HuH-7.5 (cell line): ENCODE measurements at regions not wholly inside any gene's neighbourhood (a gene's known extent, or its start where the extent isn't known, plus 50 kb on each side); places are given as distances from the start of the nearest gene placed in this dataset.

Experiments
- DNase-seq: peaks from one replicate; pipeline ENCODE4 v3.0.0; 2011; ENCODE audit warnings: low spot score

GRCh38 chr13:63948045-63948444, 2532.4 kb upstream of the PCDH20 start:
- DNase-seq, result no peak

DNA sequence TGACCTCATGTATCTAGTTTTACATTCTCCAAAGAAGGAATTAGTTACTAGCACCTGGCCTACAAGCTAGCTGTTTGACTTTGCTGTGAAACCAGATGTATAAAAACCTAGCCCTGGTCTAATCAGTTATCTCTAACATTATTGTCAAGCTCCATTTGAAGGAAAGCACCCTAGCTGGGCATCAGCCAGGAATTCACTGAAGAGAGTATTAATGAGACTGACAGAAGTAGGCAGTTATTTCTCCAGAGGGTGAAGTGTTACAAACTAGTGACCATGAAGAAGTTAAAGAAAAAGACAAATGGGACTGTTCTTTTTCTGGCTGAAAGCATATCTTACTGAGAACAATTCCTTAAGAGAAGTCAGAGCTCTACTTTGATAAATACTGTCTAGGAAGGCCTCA, 2529.3 kb upstream of the PCDH20 start:
- no peak for DNase-seq

GRCh38 chr13:63942372-63942771, 2526.7 kb upstream of the PCDH20 start:
- no peak for DNase-seq

- DNase-seq, result no peak
These were observed 2523.2 kb upstream of the PCDH20 start for GRCh38 chr13:63938851-63939250.

GRCh38 chr13:63910511-63910910, 2494.9 kb upstream of the PCDH20 start:
- DNase-seq, result no peak

DNA sequence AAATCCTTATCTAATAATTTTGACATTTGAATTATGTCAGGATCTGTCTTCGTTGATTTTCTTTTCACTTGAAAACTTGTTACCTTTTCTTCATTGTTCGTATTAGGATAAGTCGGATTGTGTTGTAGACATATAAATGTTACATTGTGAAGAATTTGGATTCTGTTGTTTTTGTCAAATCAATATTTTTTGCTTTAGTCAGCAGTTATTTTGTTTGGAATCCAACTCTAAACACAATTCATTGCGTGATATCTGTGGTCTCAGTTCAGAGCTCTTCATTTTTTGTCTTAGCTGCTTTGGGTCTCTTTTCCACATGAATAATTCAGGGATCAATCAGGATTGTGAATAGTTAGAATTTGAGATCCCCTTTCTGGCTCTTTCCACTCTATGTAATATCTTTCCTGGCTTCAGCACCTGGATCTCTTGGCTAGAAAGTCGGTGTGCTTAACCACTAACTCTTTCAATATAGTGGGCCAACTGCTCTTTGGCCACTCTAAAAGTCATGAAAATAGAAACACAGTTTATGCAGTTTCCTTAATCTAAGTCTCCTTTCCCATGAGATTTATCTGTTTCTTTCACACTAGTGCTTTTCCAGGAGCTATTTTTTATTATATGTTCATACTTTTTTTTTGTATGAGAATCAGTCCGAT, 2494.2 kb upstream of the PCDH20 start:
- DNase-seq, result no peak

- DNase-seq, result no peak
These were observed 2486.5 kb upstream of the PCDH20 start for GRCh38 chr13:63902141-63902540.

GRCh38 chr13:63901630-63902029, 2486.0 kb upstream of the PCDH20 start:
- no peak for DNase-seq

DNA sequence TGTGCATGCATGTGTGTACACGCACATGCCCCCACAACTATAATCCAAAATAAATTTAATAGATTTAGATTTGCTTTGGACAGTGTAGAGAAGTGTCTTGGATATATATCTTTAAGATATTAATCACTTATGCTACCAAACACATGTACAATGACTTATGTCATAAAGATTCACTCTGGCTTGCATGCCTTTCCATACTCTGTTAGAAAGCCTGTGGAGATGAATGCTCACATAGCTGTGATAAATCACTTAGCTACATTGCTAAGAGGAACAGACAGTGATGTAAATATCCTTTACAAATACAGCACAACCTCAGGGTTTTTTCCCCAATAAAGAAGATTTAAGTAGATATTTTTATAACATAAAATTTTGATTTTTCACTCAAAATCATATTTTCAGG, 2484.8 kb upstream of the PCDH20 start:
- DNase-seq, result no peak

- DNase-seq, result no peak
These were observed 2480.7 kb upstream of the PCDH20 start for GRCh38 chr13:63896321-63896720.

DNA sequence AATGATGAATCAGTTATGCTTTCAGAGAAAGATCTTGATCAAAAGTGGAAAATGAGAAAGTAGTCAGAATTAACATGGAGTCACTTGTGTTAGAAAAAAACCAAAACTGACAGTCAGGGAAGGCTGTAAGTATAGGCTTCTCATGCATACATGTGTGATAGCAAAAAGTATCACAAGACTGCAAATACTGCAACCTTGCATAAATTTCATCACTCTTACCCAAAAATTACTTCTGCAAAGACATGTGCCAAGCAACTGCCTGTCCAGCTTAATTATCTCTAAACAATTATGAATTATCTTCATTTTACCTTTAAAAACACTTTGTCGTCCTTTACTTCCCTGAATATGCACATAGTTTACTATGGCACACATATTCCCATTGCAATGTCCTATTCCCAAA, 2466.4 kb upstream of the PCDH20 start:
- DNase-seq, result no peak

- no peak for DNase-seq
These were observed 2465.1 kb upstream of the PCDH20 start for GRCh38 chr13:63880705-63881104.

GRCh38 chr13:63873936-63874335, 2458.3 kb upstream of the PCDH20 start:
- no peak for DNase-seq

DNA sequence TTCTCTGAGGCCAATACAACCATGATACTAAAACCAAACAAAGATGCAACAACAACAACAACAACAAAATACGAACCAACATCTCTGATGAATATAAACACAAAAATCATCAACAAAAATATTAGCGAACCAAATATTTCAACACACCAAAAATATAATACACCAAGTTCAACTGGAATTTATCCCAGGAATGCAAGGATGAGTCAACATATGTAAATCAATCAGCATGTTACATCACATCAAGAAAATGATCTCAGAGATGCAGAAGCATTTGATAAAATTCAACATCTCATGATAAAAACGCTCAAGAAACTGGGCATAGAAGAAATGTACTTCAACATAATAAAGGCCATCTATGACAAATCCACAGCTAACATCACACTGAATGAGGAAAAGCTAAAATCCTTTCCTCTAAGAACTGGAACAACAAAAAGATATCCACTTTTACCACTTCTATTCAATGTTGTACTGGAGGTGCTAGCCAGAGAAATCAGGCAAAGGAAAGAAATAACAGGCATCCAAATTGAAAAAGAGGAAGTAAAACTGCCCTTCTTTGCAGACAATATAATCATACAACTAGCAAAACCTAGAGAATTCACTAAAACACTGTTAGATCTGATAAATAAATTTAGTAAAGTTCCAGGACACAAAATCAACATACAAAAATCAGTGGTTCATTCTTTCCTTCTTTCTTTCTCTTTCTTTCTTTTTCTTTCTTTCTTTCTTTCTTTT, 2448.7 kb upstream of the PCDH20 start:
- DNase-seq, result no peak

- DNase-seq, result peak; percentile 23
These were observed 2439.9 kb upstream of the PCDH20 start for GRCh38 chr13:63855457-63856118.

- DNase-seq, result no peak
These were observed 2438.2 kb upstream of the PCDH20 start for GRCh38 chr13:63853816-63854215.

DNA sequence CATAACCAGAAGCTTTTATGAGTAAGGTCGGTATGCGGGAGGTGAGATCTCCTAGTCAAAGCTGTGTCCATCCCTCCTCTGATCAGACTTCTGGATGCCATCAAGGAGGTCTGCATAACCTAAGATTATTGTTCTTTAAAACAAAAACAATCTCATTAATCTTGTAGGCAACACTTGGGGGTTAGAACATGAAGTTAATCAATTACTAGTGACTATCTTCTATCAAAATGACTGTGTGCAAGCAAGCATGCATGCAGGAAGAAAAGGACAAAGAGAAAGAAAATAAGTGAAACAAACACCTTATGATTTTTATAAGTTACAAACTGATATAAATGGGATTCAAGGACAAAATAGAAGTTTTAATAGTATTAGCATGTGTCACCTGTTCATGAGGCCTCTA, 2435.9 kb upstream of the PCDH20 start:
- DNase-seq, result no peak

- DNase-seq, result no peak
These were observed 2428.4 kb upstream of the PCDH20 start for GRCh38 chr13:63843766-63844699.

DNA sequence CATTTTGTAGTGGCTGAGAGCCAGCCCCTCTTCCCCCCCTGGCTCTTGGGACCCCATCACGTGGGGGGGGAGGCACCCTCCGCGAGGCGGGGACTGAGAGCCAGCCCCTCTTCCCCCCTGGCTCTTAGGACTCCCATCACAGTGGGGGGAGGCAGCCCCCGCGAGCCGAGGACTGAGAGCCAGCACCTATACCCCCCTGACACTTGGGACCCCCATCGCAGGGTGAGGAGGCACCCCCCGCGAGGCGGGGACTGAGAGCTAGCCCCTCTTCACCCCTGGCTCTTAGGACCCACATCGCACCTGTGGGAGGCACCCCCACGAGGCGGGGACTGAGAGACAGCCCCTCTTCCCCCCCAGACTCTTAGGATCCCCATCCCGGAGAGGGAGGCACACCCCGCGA, 2426.5 kb upstream of the PCDH20 start:
- DNase-seq, result no peak

DNA sequence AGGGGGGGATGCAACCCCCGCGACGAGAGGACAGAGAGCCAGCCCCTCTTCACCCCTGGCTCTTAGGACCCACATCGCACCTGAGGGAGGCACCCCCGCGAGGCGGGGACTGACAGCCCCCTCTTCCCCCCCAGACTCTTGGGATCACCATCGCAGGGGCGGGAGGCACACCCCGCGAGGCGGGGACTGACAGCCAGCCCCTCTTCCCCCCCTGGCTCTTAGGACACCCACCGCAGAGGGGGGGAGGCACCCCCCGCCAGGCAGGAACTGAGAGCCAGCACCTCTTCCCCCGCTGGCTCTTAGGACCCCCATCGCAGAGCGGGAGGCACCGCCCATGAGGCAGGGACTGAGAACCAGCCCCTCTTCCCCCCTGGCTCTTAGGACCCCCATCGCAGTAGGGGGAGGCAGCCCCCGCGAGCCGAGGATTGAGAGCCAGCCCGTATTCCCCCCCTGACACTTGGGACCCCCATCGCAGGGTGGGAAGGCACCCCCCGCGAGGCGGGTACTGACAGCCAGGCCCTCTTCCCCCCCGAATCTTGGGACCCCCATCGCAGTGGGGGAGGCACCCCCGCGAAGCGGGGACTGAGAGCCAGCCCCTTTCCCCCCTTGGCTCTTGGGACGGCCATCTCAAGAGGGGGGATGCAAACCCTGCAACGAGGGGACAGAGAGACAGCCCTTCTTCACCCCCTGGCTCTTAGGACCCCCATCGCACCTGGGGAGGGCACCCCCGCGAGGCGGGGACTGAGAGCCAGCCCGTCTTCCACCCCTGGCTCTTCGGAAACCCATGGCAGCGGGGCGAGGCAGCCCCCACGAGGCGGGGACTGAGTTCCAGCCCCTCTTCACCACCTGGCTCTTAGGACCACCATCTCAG, 2425.1 kb upstream of the PCDH20 start:
- no peak for DNase-seq

- DNase-seq, result no peak
These were observed 2422.9 kb upstream of the PCDH20 start for GRCh38 chr13:63838366-63839110.
